SK-N-SH (cell line): ENCODE measurements at regions not wholly inside any gene's neighbourhood (a gene's known extent, or its start where the extent isn't known, plus 50 kb on each side); places are given as distances from the start of the nearest gene placed in this dataset.

Experiments
- CTCF ChIP-seq: fragments of 200-600 bp; sonication (generic); IDR thresholded peaks from 2 replicates; pipeline ENCODE4 v1.6.1; 2017; ENCODE audit warnings: antibody characterized with exemption, mild to moderate bottlenecking, moderate library complexity
- EZH2phosphoT487 ChIP-seq: fragments of 200-600 bp; sonication (generic); IDR thresholded peaks from 2 replicates; pipeline ENCODE4 v1.6.1; 2017; ENCODE audit warnings: low read depth, mixed run types, mild to moderate bottlenecking, antibody characterized with exemption, moderate library complexity, borderline replicate concordance
- MXI1 ChIP-seq: IDR thresholded peaks from 2 replicates; pipeline ENCODE4 v1.6.1; 2012; ENCODE audit warnings: mild to moderate bottlenecking, low read depth, low read length, improper control_type of control experiment
- PBX3 ChIP-seq: IDR thresholded peaks from 2 replicates; pipeline ENCODE4; 2012
- RAD21 ChIP-seq: IDR thresholded peaks from 2 replicates; pipeline ENCODE4 v1.6.1; 2012; ENCODE audit warnings: mild to moderate bottlenecking, low read length
- RFX5 ChIP-seq: IDR thresholded peaks from 2 replicates; pipeline ENCODE4 v1.6.1; 2012; ENCODE audit warnings: mild to moderate bottlenecking, improper control_type of control experiment, low read length
- TAF1 ChIP-seq: IDR thresholded peaks from 2 replicates; pipeline ENCODE4 v1.6.1; 2012; ENCODE audit warnings: low read depth, mild to moderate bottlenecking, low read length, moderate library complexity, borderline replicate concordance
- YY1 ChIP-seq: IDR thresholded peaks from 2 replicates; pipeline ENCODE4 v1.4.0; 2012; ENCODE audit warnings: low read depth, mild to moderate bottlenecking

- TF ChIP-seq RAD21 (no peak), TAF1 (no peak), CTCF (no peak), RFX5 (no peak), PBX3 (no peak), YY1 (no peak), MXI1 (no peak), EZH2phosphoT487 (no peak)
Measured at GRCh38 chr2:211113334-211114175, 557.2 kb downstream of the CPS1 start.
